SK-N-MC (cell line): ENCODE measurements at regions not wholly inside any gene's neighbourhood (a gene's known extent, or its start where the extent isn't known, plus 50 kb on each side); places are given as distances from the start of the nearest gene placed in this dataset.
"Not testable (repeated sequence)": the region's sequence is repeated elsewhere in the genome, so short reads cannot be mapped to it uniquely, and the experiment has no call there.

Experiments used
- EZH2 ChIP-seq: fragments of 200-600 bp; sonication (generic); IDR thresholded peaks from one replicate; pipeline ENCODE4 v1.6.1; 2017; ENCODE audit warnings: antibody characterized with exemption
- POLR2AphosphoS5 ChIP-seq: IDR thresholded peaks from 2 replicates; pipeline ENCODE4 v1.6.1; 2012; ENCODE audit warnings: mild to moderate bottlenecking, low read depth, low read length, borderline replicate concordance

GRCh38 chr5:3147405-3147804 lies 395.9 kb upstream of the IRX2 start:
- TF ChIP-seq EZH2, POLR2AphosphoS5: not testable (repeated sequence)
